MG63 (cell line): ENCODE measurements at regions not wholly inside any gene's neighbourhood (a gene's known extent, or its start where the extent isn't known, plus 50 kb on each side); places are given as distances from the start of the nearest gene placed in this dataset.

ENCODE experiments used
- DNase-seq: peaks from one replicate; pipeline ENCODE4 v3.0.0-alpha.2; 2020
- H3K27me3 ChIP-seq: fragments of 250-450 bp; sonication (Bioruptor Pico); 2 replicates; pipeline ENCODE4 v1.5.1; 2020; ENCODE audit warnings: mild to moderate bottlenecking, moderate library complexity
- H3K36me3 ChIP-seq: fragments of 250-450 bp; sonication (Bioruptor Pico); 2 replicates; pipeline ENCODE4 v1.5.1; 2020; ENCODE audit warnings: mild to moderate bottlenecking, moderate library complexity
- H3K4me3 ChIP-seq: fragments of 250-450 bp; sonication (Bioruptor Pico); 2 replicates; pipeline ENCODE4 v1.5.1; 2020; ENCODE audit warnings: mild to moderate bottlenecking, moderate library complexity
- H3K9me3 ChIP-seq: fragments of 250-450 bp; sonication (Bioruptor Pico); 2 replicates; pipeline ENCODE4 v1.5.1; 2020; ENCODE audit warnings: mild to moderate bottlenecking, moderate library complexity

DNA sequence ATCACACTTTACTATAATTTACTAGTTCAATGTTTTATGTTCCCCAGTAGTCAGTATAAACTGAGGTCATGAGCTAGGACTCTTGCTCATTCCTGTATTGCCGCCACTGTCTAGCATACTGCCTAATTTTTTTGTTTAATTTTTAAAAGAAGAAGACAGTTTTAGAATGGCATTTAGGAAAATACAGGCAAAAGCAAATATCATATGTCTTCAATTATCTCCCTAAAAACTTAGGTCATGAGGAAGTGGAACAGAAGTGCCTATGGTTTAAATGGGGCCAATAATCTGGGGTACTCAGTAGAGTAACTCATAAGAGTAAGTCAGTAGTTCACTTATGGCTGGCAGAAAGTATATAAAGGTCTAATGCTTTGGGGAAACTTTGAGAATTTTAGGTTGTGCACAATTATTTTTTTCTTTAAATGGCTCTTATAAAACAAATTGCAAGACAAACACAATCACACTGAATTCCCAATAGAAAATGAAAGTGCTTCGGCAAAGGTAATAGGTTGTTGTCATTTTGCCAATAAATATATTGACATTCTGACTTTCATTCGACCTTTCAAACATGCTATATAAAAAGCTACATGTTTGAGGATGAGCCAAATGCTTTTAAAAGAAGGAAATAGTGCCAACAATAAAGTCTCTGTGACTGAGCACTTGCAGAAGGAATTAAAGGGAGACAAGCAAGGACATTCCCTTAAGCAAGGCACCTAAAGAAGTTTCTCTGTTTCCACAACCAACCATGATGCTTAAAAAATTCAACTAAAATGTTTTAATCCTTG is 390.1 kb downstream of the PDGFC start:
- no peaks in the 10 kb centered on the region for H3K27me3 ChIP-seq
- no peak for DNase-seq
- H3K4me3 ChIP-seq = peak overlapping the region; percentile 29
- no peaks in the 10 kb centered on the region for H3K9me3 ChIP-seq
- H3K36me3 ChIP-seq = no peaks in the 10 kb centered on the region

GRCh38 chr4:156578713-156579112 is 392.9 kb downstream of the PDGFC start:
- Histone ChIP-seq H3K36me3 (no peaks in the 10 kb centered on the region), H3K4me3 (no peak overlapping the region), H3K27me3 (no peaks in the 10 kb centered on the region), H3K9me3 (no peaks in the 10 kb centered on the region)
- no peak for DNase-seq

DNA sequence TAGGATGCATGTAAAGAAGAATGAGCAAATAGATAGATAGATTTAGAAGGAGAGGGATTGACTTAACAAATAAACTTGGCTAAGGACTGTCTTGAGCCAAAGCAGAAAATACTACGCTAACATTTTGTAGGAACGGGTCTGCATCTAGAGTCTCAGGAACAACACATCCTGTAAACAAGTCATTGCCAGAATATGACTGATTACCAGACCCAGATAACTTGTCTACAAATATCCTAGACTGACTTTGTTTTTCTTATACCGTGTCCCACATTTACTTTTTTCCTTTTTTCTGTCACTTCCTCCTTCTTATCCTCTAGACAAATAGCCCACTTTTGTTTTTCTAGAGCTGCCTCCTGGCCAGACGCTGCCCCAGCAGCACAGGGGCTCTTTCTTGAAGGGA is 393.6 kb downstream of the PDGFC start:
- no peak for DNase-seq
- H3K27me3 ChIP-seq = no peaks in the 10 kb centered on the region
- no peak overlapping the region for H3K4me3 ChIP-seq
- no peaks in the 10 kb centered on the region for H3K9me3 ChIP-seq
- H3K36me3 ChIP-seq = no peaks in the 10 kb centered on the region

DNA sequence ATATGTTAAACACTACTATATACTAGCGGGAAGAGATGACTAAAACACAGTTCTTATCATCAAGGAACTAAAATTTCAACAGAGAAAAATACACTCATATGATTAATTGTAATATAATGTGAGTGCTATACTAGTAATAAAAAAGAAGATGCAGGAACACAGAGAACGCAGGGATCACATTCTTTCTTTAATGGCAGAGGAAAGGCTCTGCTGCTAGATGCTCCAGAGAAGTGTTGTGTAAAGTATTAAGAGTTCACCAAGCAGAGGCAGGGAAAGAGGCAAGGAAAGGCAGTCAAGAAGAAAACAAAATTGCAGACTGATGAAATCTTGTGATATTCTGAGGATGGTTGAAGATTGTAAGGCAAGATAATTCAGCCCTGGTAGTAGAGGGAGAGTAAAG is 394.7 kb downstream of the PDGFC start:
- Histone ChIP-seq H3K36me3 (no peaks in the 10 kb centered on the region), H3K4me3 (no peak overlapping the region), H3K9me3 (no peaks in the 10 kb centered on the region), H3K27me3 (no peaks in the 10 kb centered on the region)
- DNase-seq = no peak

GRCh38 chr4:156575430-156576073 is 396.0 kb downstream of the PDGFC start:
- Histone ChIP-seq H3K36me3 (no peaks in the 10 kb centered on the region), H3K27me3 (no peaks in the 10 kb centered on the region), H3K4me3 (no peak overlapping the region), H3K9me3 (no peaks in the 10 kb centered on the region)
- DNase-seq = peak; percentile 29

GRCh38 chr4:156571146-156571545 is 400.5 kb downstream of the PDGFC start:
- no peak overlapping the region for H3K4me3 ChIP-seq
- DNase-seq = no peak
- no peaks in the 10 kb centered on the region for H3K27me3 ChIP-seq
- H3K36me3 ChIP-seq = no peaks in the 10 kb centered on the region
- no peaks in the 10 kb centered on the region for H3K9me3 ChIP-seq

- H3K4me3 ChIP-seq = no peak overlapping the region
- H3K9me3 ChIP-seq = no peaks in the 10 kb centered on the region
- H3K27me3 ChIP-seq = no peaks in the 10 kb centered on the region
- no peaks in the 10 kb centered on the region for H3K36me3 ChIP-seq
- DNase-seq = no peak
Observed at GRCh38 chr4:156569535-156569934, 402.1 kb downstream of the PDGFC start.

- Histone ChIP-seq H3K4me3 (no peak overlapping the region), H3K9me3 (no peaks in the 10 kb centered on the region), H3K27me3 (no peaks in the 10 kb centered on the region), H3K36me3 (no peaks in the 10 kb centered on the region)
- DNase-seq = no peak
Observed at GRCh38 chr4:156568484-156568883, 403.1 kb downstream of the PDGFC start.

DNA sequence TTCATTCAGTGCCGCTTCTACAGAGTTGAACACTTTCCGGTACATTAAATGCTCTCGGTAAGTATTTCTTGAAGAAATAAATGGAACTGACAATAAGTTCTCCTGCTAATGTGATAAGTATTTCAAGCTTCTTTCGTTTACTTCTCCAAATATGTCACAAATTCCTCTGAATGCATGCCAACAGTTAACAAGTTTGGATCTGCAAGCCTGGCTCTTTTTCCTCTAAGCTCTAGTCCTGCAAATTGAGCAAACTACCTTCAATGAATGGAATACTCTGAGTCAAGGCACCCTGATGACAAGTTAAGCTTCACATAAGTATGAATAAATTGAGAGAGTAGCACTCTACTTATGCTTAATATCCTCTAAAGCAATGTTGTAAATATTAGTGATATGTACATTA is 403.6 kb downstream of the PDGFC start:
- no peak for DNase-seq

DNA sequence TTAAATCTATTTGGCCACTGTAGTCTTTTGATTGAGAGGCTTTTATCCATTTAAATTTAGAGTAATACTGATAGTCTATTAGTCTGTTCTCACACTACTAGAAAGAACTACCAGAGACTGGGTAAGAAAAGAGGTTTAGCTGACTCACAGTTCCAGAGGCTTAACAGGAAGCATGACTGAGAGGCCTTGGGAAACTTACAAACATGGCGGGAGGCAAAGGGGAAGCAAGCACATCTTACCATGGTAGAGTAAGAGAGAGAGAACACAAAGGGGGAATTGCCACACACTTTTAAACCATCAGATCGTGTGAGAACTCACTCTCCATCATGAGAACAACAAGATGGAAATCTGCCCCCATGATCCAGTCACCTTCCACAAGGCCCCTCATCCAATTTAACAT is 410.9 kb downstream of the PDGFC start:
- Histone ChIP-seq H3K9me3 (peaks cover 2% of the 10 kb centered on the region; the same call in 1 of the 2 replicates), H3K4me3 (no peak overlapping the region), H3K27me3 (no peaks in the 10 kb centered on the region), H3K36me3 (no peaks in the 10 kb centered on the region)
- no peak for DNase-seq

More for the DNA sequence above, 403.6 kb downstream of the PDGFC start:
- Histone ChIP-seq H3K9me3 (no peaks in the 10 kb centered on the region), H3K27me3 (no peaks in the 10 kb centered on the region), H3K36me3 (no peaks in the 10 kb centered on the region), H3K4me3 (no peak overlapping the region)

- H3K36me3 ChIP-seq = no peaks in the 10 kb centered on the region
- no peak for DNase-seq
- H3K9me3 ChIP-seq = peaks cover 2% of the 10 kb centered on the region; the same call in 1 of the 2 replicates
- H3K27me3 ChIP-seq = no peaks in the 10 kb centered on the region
- H3K4me3 ChIP-seq = no peak overlapping the region
Observed at GRCh38 chr4:156559346-156559745, 412.3 kb downstream of the PDGFC start.

DNA sequence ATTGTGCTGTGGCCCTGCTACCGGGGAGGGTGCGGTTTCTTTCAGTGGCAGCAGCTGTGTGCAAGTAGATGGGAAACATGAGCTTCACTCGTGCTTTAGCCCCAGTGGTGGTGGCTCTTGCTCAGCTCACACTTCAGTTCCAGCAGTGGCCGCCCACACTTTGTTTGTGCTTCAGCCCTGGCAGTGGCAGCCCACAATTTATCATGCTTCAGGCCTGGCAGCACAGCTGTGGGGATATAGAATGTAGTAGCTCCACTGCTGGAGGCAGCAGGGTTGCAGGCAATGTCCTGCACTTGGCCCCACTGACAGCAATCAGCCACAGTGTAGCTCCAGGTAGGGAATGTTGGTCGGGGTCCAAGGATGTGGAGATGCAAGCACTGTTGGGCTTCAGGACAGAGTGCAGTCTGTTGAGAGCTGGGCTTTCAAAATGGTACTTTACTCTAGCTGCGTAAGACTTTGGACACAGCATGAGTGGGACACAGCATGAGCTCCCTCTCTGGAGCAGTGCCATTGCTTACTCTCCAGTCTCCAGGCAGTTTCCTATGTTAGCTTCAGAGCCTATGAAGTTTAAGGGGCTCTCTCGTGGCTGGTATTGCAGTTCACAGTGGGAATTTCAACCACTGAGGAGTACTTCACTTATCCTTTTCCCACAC is 413.1 kb downstream of the PDGFC start:
- no peaks in the 10 kb centered on the region for H3K36me3 ChIP-seq
- H3K4me3 ChIP-seq = no peak overlapping the region
- H3K27me3 ChIP-seq = no peaks in the 10 kb centered on the region
- H3K9me3 ChIP-seq = peaks cover 2% of the 10 kb centered on the region; the same call in 1 of the 2 replicates
- peak; percentile 2 for DNase-seq

DNA sequence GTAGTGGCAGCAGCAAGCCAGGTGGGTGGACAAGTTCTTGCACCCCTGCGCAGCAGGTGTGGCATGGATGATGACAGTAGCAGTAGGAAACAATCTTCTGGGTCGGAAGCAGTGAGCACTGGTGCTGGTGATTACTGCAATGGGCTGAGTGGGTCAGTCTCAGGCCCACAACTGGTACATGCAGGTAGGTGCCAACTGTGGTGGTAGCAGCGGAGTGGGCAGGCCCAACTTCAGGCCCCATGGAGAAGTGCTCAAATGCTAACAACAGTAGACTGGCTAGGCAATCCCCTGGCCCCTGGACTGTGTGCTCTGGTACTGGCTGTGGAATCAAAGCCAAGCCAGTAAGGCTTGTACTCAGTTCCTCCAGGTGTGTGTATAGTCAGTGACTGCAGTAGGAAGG is 413.7 kb downstream of the PDGFC start:
- Histone ChIP-seq H3K36me3 (no peaks in the 10 kb centered on the region), H3K4me3 (no peak overlapping the region), H3K27me3 (no peaks in the 10 kb centered on the region), H3K9me3 (peaks cover 2% of the 10 kb centered on the region; the same call in 1 of the 2 replicates)
- DNase-seq = no peak

GRCh38 chr4:156556336-156556735 is 415.3 kb downstream of the PDGFC start:
- no peaks in the 10 kb centered on the region for H3K27me3 ChIP-seq
- no peak for DNase-seq
- H3K36me3 ChIP-seq = no peaks in the 10 kb centered on the region
- peaks cover 2% of the 10 kb centered on the region; the same call in 1 of the 2 replicates for H3K9me3 ChIP-seq
- no peak overlapping the region for H3K4me3 ChIP-seq

DNA sequence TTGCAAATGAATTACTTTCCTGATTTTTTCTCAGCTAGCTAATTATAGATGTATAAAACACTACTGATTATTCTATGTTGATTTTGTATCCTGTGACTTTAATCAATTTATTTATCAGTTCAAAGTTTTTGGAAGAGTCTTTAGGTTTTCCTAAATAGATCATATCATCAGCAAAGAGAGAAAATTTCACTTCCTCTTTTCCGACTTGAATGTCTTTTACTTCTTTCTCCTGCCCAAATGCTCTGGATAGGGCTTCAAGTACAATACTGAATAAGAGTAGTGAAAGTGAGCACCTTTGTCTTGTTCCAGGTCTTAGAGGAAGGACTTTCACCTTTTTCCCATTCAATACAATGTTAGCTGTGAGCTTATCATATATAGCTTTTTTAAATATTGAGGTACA is 417.9 kb downstream of the PDGFC start:
- no peaks in the 10 kb centered on the region for H3K36me3 ChIP-seq
- H3K4me3 ChIP-seq = no peak overlapping the region
- H3K27me3 ChIP-seq = no peaks in the 10 kb centered on the region
- DNase-seq = no peak
- peaks cover 2% of the 10 kb centered on the region; the same call in 1 of the 2 replicates for H3K9me3 ChIP-seq

DNA sequence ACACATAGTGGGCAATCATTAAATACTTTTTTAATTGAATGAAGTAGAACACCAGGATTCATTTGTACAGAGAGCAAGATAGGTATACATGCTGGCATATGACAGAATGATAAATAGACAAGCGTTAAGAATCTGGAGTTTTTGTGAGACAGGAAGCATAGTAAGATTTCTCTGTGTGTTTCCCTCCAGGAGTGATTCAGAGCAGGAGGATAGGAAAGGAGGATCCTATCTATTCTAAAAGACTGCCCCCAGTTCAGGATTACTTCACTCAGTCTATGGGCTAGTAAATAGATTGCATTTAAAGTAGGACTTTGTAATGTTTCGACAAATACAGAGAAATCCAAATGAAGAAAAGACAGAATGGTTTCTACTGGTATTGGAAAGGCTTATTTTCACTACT is 423.7 kb downstream of the PDGFC start:
- Histone ChIP-seq H3K9me3 (no peaks in the 10 kb centered on the region), H3K36me3 (no peaks in the 10 kb centered on the region), H3K27me3 (no peaks in the 10 kb centered on the region), H3K4me3 (no peak overlapping the region)
- DNase-seq = no peak

DNA sequence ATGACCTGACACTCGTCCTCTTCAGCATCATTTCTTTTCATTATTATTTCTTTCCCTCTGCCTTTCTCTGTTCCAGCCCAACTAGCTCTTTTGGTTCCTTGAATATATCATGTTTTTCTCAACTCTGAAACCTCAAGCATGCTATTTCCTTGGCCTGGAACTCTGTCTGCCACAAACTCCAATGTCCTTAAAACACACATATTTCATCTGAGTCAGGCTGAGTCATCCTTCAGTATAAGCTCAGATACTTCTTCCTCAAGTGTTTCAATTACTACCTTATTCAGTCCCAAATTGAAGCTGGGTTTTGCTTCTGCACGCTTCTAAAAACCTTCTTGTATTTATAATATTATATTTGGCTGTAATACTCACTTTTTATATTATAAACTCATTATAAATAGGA is 424.2 kb downstream of the PDGFC start:
- Histone ChIP-seq H3K27me3 (no peaks in the 10 kb centered on the region), H3K9me3 (no peaks in the 10 kb centered on the region), H3K36me3 (no peaks in the 10 kb centered on the region), H3K4me3 (no peak overlapping the region)
- DNase-seq = peak; percentile 17
